HG03066 (cell line): ENCODE measurements at regions not wholly inside any gene's neighbourhood (a gene's known extent, or its start where the extent isn't known, plus 50 kb on each side); places are given as distances from the start of the nearest gene placed in this dataset.

Source experiments
- ATAC-seq: cut with Tn5 transposase; IDR thresholded peaks from one replicate; pipeline ENCODE4 v1.9.1; 2021; ENCODE audit warnings: low read depth; ENCODE audit not compliant: unreplicated experiment

DNA sequence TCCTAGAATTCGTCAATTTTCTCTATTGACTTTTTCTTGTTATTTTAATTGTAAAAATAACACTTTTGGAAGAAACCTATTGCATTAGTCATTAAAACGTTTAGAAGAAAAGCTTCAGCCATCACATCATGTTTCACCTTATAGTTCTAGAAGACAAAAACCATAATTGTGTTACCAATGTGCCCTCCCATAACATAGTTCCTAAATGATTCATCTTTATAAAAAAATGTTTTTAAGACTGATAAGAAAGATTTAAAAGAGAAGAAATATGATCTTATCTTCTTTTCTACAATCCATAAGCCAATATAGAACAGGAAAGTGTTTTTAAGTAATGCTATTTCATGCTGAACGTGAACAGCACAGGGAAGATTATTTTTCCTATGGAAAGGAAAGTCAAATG lies 316.6 kb upstream of the NDST4 start:
- no peak for ATAC-seq

DNA sequence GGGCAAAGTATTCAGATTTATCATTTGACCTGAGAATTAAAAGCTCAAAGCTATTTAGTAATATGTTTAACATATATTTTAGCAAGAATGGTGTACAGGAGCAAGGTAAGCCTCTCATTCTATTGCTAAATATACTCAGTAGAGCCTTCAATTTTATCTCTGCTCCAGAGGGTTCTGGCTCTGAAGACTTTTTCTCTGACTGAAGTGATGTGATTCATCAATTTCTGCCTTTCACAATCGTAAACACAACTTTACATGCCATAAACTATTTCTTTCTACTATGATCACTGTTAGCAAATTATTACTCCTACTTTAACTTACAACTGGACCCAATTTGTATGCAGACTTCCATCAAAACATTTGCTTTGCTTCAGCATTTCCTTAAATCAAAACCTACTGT lies 315.0 kb upstream of the NDST4 start:
- ATAC-seq, result no peak

DNA sequence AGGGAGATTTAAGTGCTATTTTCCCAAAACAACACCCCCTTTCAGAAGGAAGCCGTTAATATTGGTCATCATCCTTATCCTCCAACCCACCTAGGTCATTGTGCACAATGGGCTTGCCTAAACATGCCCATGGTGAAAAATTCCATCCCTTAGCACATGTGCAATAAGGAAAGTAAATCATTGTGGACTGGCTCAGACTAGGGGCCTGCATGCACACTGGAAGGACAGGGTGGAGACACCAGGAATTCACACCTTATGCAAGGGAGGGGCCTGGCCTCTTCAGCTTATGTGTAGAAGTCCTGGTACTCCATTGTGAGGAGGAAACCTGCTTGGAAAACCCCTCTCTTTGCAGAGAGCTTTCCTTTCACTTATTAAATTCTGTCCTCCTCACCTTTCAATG lies 311.4 kb upstream of the NDST4 start:
- no peak for ATAC-seq

DNA sequence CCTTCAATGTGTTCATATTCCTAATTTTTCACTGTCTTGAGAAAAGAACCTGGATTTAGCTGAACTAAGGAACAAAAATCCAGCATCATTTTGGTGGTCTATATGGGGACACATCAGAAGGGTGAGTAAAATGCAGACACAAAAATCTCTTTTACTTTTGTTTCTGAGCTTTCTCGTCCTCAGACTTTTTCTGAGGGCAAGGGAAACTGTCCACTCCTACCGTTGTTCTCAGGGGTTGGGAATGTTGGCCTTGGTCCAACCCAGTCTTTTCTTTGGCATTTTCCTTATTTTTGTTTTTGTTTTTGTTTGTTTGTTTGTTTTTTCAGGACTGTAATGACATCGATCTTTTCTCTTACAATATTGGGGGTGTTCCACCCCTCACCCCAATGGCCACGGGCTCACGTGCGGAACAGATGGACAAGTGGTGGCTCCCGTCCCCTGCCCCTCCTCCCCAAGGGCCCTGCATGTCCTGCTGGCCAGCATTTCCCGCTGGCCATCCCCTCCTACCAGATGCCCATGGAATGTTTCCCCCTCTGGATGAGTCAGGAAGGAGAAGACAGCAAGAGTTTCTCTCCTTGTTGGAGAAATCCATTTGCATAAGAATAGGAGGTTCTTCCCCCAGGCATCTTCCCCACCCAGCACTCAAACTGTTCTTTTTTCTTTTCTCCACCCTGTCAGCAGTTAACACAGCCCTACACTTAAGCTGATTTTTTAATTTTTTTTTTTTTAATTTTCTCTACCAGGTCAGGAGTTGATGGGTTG lies 305.4 kb upstream of the NDST4 start:
- no peak for ATAC-seq

DNA sequence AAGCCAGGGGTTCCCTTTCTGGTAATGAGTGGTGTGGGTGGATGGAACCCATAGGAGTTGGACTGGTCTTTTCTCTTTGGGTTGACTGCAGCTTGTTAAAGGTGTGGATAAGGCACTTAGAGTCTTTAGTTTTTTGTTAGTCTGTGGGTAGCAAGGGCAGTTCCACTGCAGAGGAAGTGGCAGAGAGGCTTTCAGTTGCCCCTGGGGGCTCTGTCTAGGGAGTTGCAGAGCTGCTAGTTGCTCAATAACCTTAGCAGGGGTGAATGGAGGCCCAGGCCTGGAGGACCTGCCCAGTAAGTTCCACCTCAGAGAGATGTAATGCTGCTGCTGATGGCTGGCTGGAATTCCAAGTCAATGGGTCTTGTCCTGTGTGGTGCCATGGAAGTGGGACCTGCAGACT lies 282.6 kb upstream of the NDST4 start:
- no peak for ATAC-seq

DNA sequence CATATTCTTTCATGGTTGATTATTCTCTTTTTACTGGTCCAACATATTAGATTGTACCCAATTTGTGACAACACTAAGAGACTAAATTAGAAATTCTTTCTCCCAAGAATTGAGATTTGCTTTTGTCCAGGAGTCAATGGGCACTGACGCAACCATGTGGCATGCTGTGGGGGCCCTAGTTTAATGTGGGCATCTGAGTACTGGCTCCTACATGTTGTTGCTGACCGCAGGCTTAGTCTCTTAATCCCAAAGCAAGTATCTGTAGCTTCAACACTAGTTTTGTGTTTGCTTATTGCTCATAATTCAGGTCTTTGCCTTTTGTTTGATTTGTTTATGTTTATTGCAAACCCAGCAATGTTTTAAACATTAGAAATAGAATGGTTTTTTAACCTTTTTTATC lies 263.4 kb upstream of the NDST4 start:
- ATAC-seq, result no peak

DNA sequence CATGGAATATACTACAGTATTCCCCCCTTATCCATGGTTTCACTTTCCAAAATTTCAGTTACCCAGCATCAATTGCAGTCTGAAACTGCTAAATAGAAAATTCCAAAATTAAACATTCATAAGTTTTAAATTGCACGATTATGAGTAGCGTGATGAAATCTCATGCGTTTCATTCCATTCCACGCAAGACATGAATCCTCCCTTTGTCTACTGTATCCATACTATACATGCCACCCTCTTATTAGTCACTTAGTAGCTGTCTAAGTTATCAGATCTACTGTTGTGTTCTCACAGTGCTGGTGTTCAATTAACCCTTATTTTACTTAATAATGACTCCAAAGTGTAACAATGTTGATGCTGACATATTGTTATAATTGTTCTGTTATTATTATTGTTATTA lies 261.2 kb upstream of the NDST4 start:
- ATAC-seq, result no peak

DNA sequence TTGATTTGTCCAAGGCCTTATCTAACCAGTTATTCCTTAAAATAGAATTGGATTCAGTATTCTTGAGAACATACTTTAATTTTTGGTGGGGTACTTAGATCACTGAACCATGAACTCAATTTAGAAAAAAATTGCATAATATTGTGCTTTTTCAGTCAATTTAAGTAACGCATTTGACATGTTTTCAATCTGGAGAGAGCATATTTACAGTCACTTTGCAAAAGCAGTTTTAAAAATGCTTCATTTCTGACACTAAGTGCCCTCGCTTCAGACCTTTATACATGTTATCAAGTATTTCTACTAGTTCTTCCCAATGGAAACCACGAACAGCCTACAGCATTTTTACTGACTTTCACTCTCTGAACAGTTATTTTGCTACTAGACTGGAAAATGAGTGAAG lies 257.1 kb upstream of the NDST4 start:
- ATAC-seq, result no peak

DNA sequence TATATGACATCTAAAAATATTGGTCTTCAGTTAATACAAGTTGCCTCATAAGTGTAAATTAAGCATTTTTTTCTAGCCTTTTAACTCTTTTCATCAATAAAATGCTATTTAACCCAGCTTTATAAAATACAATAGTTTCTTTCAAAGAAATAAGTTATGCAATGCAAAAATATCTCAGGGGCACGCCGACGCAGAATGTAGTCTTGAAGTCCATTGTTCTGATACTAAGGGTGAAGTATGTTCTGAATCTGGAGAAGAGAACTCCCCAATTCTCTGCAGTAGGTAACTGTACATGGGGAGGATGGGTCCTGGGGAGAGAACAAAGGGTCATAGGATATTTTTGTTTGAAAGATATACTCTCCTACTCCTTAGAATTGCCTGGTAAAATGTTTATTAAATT lies 256.6 kb upstream of the NDST4 start:
- no peak for ATAC-seq

DNA sequence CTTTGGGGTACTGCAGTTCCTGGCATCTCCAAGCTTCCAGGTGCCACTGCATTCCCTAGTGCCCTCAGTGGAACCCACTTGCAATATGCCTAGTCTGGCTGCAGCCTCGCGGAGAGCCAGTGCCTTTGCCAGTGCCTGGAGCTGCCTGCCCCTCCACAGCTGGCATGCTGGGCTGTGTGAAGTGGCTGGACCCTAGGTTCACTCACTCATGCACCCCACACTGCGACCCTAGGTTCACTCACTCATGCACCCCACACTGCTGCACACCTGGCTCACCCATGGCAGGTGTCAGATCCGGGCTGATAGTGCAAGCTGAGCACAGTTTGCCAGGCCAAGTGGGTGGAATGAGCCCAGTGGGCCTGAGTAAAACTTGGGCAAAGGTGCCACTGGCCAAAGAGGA lies 253.0 kb upstream of the NDST4 start:
- no peak for ATAC-seq

DNA sequence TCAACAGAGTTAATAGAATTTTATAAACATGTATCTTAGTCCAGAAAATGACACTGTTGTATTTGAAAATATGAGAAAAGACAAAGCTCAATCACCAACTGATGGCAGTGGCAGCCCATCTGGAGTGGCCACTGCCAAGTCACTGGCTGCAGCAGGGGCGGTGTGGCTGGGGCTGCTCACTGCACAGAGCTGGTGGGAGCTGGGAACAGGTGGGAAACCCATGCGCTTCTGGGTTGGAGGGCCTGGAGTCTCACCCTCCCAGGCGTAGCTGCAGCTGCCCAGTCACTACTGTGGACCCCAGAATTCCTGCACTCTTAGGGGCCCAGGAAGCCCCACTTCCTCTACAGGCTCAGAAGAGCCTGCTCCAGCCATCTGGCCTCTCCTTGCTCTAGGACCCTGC lies 251.8 kb upstream of the NDST4 start:
- no peak for ATAC-seq

DNA sequence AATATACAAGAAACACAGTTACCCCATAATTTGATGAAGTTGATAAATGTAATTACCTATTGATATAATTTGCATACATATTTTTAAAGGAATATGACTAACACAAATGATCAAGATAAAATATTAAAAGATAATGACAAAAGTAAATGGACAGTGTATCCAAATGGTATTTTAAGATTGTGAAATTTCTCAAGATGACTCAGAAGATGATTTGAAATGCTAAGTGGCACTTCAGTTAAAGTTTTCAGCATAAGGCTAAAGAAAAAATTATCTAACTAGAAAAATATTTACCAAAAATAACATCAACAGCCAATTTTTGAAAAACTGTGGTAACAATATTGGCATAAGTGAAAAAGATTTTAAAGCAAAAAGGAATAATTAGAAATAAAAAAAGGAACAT lies 248.4 kb upstream of the NDST4 start:
- ATAC-seq, result no peak

DNA sequence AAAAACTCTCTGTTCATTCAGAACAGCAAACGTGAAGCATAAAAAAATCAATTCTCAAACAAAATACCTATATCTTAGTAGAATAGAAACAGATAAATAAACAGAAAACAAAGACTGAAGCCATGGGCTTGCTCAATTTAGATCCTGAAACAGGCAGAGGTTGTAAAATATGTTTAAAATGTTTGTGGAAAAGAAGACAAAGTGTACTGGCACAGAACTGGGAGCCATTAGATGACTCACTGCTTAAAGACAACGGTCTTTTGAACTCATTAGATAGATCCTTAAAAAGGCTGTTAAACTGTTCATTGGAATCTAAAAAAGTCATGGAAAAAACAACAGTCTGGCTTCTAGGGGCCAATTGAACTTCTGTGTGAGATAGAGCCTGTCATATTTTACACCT lies 247.0 kb upstream of the NDST4 start:
- ATAC-seq, result no peak

DNA sequence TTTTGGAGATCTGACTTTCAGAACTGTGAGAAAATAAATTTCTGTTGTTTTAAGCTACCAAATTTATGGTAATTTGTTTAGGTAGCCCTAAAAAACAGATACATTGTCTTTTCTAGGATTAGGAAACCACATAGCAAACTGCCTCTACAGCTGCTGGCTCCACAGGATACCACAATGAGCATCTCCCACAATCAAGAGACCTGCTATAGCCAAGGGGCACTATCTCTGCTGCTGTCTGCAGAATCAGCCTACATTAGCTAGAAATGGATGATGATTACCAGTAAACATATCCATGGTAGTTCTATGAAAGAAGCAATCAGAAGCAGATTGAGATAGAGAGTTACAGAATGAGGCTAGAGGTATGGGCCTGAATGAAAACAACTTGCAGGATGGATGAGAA lies 244.4 kb upstream of the NDST4 start:
- ATAC-seq, result no peak

DNA sequence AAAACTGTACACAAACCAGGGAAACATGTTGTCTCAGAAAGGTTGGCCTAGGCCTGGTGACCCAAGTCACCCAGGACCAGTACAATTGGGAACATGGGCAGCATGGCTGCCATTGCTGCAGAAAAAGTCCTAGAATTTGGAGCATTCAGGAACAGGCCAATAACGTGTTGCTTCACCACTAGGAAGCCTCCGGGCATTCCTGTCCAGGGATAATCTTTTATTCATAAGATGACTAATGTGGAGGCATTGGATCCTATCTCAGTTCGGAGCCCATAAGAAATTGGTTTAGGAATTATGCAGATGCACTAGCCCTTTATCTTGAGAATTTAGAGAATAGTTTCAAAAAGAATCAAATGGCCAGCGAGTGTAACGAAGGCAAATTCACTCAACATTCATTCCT lies 242.8 kb upstream of the NDST4 start:
- no peak for ATAC-seq

DNA sequence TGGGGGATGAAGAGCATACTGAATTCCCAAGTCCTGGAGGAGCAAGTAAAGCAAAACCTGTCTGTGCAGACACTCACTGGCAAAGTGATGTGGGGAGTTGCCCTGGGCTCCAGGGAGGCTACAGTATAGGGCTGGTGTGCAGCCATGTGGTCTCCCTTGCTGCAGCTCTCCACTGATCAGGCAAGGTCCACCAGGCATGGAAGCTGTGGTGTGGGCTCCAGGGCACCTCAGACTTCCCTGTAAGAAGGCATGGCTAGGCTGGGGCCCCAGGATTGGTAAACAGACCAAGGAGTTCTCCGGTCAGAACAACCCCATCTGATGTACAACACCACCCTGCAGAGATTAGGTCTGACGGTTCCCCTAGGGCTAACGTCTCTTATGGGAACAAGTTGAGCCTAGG lies 241.9 kb upstream of the NDST4 start:
- ATAC-seq, result no peak

DNA sequence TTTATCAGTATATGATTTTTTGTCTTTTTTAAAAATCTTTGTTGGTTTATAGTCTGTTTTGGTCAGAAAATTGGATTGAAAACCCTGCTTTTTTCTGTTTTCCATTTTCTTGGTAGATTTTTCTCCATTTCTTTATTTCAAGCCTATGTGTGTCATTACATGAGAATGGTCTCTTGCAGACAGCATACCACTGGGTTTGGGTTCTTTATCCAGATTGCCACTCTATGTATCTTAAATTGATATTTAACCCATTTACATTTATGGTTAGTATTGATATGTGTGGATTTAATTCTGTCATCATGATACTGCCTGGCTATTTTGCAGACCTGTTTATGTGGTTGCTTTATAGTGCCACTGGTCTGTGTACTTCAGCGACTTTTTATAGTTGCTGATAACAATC lies 239.9 kb upstream of the NDST4 start:
- no peak for ATAC-seq

DNA sequence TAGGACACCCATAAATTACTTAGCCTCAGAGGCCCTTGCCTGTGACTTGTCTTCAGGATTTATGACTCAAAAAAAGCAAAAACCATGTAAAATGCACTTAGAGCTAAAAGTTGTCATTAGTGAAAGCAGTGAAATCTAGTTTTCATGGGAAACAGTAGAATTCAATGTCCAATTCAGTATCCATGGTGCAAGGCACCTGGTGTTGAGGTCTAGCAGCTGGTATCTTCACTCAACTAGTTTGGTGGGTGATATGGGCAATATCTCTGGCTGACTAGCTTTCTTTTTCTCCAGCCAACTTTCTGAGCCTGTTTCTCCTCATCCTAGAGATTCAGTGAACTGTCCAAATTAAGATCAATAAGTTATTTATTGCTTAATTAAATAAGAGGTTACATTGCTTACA lies 229.8 kb upstream of the NDST4 start:
- no peak for ATAC-seq

DNA sequence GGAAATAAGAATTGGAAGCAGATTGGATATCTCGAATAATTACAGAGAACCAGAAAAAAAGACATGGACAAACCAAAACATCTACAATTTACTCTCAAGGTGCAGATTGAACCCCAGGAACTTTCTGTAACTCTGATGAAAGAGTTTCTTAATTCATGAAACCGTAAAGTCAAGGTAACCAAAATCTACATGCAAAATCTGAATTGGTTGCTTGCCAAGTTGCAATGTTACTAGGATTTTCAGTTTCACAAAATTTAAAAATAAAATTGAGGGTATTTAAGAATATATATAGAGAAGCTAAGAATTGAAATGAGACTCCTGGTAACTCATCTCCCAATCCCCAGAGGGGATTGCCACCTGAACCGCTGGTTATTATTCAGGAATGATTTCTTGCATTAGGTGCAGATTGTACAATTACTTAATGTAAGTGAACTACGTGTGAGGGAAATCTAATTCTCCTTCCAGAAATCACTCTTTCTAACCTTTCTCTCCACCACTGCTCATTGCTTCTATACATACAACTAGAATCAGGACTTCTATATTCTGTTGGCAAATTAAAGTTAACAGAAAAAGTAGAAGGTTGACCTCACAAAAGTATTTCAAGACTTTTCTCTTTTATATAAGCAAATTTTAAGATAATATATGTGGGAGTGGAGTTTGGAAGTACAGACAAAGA lies 221.5 kb upstream of the NDST4 start:
- ATAC-seq, result peak; percentile 61

DNA sequence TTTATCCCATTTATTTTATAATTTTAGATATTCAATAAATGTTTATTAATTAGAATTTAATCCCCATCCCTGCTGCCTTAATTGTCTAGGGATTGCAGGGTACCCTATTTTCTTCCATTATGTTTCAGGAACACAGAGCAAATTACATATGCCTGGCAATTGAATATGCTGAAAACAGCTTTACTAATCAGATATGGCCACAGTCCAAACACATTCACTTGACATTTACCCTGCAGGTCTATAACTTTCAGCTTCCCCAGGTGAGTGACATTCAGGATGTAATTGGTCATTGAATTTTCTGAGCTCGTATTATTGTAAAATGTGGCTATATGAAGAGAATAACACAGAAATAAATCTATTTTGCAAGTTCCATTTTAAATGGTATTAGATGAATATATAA lies 218.7 kb upstream of the NDST4 start:
- no peak for ATAC-seq

DNA sequence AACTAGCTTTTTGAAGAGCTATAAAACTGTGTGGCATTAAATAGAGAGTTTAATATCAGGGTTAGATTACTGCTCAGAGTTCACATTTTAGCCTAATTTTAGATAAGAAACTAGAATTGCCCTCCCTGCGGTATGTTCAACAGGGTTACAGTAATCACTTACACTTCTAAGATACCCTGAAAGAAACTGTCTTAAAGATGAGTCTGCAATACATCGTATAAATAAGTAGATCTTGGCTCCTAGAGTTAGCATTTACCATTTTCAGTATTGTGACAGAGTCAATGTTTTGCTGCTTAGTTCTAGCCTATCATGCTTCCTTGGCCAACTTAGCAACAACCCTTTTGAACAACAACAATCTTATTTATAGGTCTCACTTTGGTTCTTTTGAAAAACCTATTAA lies 217.8 kb upstream of the NDST4 start:
- no peak for ATAC-seq

DNA sequence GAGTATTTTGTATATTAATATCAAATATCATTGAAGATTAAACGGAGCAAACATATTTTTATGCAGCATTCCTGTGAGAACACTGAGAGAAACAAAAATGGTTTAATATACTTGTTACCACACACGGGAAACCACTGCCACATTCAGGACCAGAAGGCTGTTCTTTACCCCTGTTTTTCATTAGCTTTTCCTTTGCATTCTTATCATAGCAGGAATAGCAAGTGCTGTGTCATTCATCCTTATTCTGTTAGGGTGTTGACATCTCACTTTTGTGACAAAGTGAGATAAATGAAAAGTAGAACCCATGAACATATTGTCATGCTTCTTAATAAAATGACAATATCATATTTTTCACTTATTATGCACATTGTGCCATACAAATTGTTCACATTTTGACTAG lies 212.4 kb upstream of the NDST4 start:
- ATAC-seq, result no peak
